Right renal pelvis (tissue), 4 donors: ENCODE measurements at regions not wholly inside any gene's neighbourhood (a gene's known extent, or its start where the extent isn't known, plus 50 kb on each side); places are given as distances from the start of the nearest gene placed in this dataset.

Source experiments
- DNase-seq, 4 donors: peaks; one replicate each; pipeline ENCODE4 v3.0.0-alpha.2; 2013; ENCODE audit warnings: low read depth in 4 of 4, low spot score in 3 of 4, missing footprints in 1 of 4

GRCh38 chr9:1411826-1412225, 361.7 kb downstream of the DMRT2 start:
- no peak for DNase-seq

DNA sequence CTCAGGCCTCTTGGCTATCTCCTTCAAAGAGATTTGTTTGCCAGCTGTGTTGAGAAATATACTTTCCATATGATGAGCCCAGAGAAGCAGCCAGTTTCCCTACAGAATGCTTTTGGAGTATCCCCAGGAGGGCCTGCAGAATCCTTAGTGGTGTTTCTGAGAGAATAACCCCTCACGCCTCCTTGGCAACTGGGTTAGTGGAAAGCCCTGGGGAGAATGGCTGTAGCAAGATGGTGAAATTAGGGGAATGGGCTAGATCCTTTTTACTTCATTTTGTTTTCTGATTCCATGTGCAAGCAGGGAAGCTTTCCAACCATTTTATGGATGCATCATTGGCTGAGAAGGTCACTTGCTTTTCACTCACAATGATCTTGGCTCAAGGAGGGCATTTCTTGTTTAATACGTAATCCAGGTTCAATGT, 364.6 kb downstream of the DMRT2 start:
- no peak for DNase-seq

DNA sequence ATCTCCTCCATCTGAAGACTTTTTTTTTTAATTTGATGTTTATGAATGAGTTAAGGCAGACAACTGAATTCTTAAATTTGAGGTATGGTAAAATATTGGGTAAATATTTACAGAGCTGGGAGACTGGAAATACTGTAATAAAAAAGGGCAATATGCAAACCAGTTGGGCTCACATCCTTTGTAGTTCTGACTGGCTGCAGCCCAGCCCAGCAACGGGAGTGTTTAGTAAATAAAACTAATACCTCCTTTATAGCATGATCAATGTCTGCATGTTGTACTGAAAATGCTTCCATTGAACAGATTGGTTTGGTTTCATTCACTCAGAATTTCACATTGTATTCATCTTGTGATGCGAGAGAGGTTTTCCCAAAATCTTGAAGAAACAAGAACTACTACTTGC, 365.0 kb downstream of the DMRT2 start:
- no peak for DNase-seq

- no peak for DNase-seq
Observed at GRCh38 chr9:1416261-1416660, 366.1 kb downstream of the DMRT2 start.

DNA sequence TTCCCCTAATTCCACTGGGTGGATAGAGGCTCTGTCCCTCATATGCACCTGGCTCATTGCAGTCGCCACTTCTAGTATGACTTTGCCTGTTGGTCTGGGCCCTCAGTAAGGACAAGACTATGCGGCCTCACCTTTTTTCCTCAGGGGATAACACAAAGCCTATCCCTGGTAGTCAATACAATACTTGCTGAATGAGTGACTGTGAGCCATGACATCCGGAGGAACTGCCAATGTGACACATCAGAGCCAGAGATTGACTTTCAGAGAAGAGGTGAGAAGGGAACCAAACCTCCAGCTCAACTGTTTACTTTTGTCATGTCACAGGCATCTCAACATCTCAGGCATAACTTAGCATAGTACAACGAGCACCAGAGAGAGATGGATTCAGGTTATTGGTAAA, 371.3 kb downstream of the DMRT2 start:
- no peak for DNase-seq

DNA sequence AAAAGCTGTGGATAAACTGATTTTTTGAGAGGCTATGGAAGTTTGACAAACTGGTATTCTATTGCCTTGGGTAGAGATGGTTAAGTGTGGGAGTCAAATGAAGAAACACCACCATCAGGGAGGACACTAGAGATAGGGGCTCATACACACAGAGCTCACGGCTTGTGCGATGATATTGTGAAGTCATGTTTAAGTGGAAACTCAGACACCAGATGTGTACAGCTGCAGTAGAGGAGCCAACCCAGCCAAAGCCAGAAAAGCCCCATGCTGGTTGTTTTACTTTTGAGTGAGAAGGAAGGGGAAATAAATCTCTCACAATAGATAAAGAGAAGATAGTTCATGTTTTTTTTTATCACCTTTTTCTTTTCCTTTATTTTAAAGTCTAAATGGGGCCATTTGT, 377.7 kb downstream of the DMRT2 start:
- DNase-seq = no peak

DNA sequence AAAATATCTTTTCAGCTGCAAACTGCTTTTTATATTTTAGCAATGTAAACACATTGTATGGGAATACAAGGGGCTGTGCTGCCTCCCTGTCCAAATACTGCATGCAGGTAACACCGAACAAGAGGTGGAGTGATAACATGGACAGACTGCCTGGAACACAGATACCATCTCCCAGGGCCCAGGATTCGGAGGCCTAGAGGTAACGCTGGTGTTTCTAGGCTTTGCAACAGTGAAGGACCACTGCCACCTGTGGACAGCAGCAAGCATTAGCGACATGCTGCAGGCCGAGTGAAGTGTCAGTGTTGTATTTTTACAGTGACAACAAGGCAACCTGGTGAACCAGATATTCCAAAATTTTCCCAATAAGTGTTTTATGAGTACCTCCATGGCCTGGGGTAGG, 379.1 kb downstream of the DMRT2 start:
- peak in 1 of 4 donors; percentile 28 for DNase-seq

DNA sequence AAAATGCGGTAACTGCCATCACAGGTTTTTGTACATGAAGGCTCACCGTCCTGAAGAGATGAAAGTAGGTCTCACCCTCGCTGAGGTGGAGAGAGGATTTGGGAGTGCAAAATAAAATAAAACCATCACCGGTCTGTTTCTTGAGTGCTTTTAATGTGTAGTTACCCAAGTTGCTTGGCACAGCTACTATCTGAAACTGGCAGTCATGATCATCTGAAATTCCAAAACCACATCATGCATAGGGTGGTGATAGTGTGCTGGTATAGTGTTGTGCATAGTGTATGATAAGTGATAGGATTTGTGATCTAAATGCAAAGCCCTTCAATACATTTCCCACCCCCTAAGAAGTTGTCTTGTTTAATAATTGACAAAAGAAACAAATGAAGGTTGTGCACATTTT, 381.3 kb downstream of the DMRT2 start:
- DNase-seq = no peak

DNA sequence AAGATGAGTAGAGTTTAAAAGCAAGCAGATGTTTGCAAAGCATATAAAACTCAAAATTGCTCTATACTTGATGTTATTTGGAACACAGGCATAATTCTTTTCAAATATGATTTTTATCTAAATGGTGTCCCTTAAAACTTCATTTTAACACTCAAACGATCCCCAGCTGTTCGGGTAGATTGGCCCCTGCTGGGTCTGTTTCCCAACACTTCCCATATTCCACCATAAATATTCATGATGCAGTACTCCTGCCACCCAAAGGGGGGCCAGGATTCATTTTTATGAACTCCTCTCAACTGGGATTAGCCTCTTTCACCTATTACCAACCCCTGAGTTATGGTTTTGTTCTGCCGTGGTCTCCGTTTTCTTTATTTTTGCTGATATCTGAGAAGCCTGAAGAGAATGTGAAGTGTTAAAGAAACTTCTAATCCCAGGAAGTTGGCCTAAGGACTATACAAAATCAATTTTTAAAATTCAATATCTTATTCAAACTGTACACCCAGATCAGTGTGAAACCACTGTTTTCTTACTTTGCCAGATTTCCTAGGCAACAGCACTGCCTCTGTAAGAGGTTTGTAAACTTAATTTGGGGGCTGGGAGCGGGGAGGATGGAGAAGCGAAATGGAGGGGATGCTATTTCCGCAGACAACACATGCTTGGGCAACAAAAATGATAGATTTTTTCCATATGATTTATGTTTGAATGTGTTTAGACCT, 384.1 kb downstream of the DMRT2 start:
- peak in 3 of 4 donors; percentile 16 to 27 (median 25) for DNase-seq

GRCh38 chr9:1434811-1435210, 384.7 kb downstream of the DMRT2 start:
- no peak for DNase-seq

GRCh38 chr9:1440256-1440655, 390.1 kb downstream of the DMRT2 start:
- no peak for DNase-seq

- no peak for DNase-seq
Observed at GRCh38 chr9:1442105-1442504, 391.9 kb downstream of the DMRT2 start.

- no peak for DNase-seq
Observed at GRCh38 chr9:1443450-1443849, 393.3 kb downstream of the DMRT2 start.

GRCh38 chr9:1446671-1447070, 396.5 kb downstream of the DMRT2 start:
- no peak for DNase-seq

DNA sequence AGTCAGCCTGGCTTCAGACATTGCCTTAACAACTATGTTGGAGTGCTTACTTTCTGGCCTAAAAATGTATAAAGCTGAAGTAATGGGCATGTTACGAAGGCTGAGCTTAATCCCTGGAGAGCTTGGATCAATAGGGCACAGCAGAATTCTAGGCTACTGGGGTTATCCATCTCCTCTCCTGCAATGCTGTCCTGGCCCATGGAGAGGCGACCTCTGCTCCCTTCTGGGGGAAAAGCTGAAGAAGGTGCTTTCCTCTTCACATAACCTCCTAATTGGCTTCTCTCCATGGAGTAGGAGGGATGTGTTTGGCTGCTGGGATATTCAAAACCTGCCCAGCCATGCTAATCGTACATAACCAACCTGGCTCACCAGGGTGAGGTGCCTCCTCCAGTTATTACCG, 403.5 kb downstream of the DMRT2 start:
- DNase-seq = no peak

DNA sequence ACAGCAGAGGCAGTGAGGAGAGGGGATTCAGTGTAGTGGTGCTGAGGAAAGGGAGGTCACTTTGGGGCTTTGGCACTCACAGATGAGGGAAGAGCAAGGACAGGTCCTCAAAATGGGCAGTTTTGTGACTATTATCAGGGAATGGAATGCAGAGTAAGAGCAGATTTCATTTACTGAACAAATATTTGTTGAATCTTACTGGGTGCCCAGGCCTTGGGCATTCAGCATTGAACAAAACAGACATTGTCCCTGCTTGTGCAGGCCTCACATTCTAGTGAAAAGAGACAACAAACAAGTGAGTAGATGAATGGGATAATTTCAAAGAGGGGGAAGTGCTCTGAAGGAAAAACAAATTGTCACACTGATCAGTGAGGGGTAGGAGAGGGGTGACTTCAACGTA, 404.1 kb downstream of the DMRT2 start:
- no peak for DNase-seq

GRCh38 chr9:1454616-1455347, 404.6 kb downstream of the DMRT2 start:
- no peak for DNase-seq

- DNase-seq = no peak
Observed at GRCh38 chr9:1455766-1456165, 405.6 kb downstream of the DMRT2 start.

- DNase-seq = no peak
Observed at GRCh38 chr9:1456301-1457024, 406.3 kb downstream of the DMRT2 start.

- DNase-seq = no peak
Observed at GRCh38 chr9:1457460-1457859, 407.3 kb downstream of the DMRT2 start.

- DNase-seq = no peak
Observed at GRCh38 chr9:1458503-1458902, 408.3 kb downstream of the DMRT2 start.
